ENCODE measurements at regions not wholly inside any gene's neighbourhood (a gene's known extent, or its start where the extent isn't known, plus 50 kb on each side); places are given as distances from the start of the nearest gene placed in this dataset.
"Not testable (repeated sequence)": the region's sequence is repeated elsewhere in the genome, so short reads cannot be mapped to it uniquely, and the experiment has no call there.

GRCh38 chr10:34899161-34899560, 84.1 kb upstream of the PARD3 start:
- H3K27ac ChIP-seq = no peak overlapping the region
- H3K4me1 ChIP-seq = no peaks in the 10 kb centered on the region
- ATAC-seq (no peak), DNase-seq (no peak)
- intact Hi-C loops (cut with DNase I) = no loop called here
- H3K27me3 ChIP-seq = no peaks in the 10 kb centered on the region
- no peak for TF ChIP-seq CTCF (IDR thresholded peaks at IDR 0.05)
- H3K4me3 ChIP-seq = no peak overlapping the region
- no peaks in the 10 kb centered on the region for H3K9me3 ChIP-seq
- no peaks in the 10 kb centered on the region for H3K36me3 ChIP-seq

- Histone ChIP-seq H3K27me3 (no peaks in the 10 kb centered on the region), H3K27ac (no peak overlapping the region), H3K36me3 (no peaks in the 10 kb centered on the region), H3K4me3 (no peak overlapping the region), H3K4me1 (no peaks in the 10 kb centered on the region), H3K9me3 (no peaks in the 10 kb centered on the region)
- intact Hi-C loops (cut with DNase I) = no loop called here
- TF ChIP-seq CTCF (IDR thresholded peaks at IDR 0.05) = no peak
- ATAC-seq (no peak), DNase-seq (no peak)
Measured at GRCh38 chr10:34895977-34896376, 80.9 kb upstream of the PARD3 start.

GRCh38 chr10:34895046-34895445, 80.0 kb upstream of the PARD3 start:
- H3K27ac ChIP-seq; H3K36me3 ChIP-seq; DNase-seq; H3K4me3 ChIP-seq; H3K4me1 ChIP-seq; H3K9me3 ChIP-seq; intact Hi-C loops (cut with DNase I); ATAC-seq; H3K27me3 ChIP-seq: not testable (repeated sequence)

- intact Hi-C loops (cut with DNase I); H3K4me3 ChIP-seq; H3K27me3 ChIP-seq; DNase-seq; H3K36me3 ChIP-seq; H3K9me3 ChIP-seq; H3K4me1 ChIP-seq; ATAC-seq; H3K27ac ChIP-seq: not testable (repeated sequence)
Measured at GRCh38 chr10:34892521-34892920, 77.4 kb upstream of the PARD3 start.

- intact Hi-C loops (cut with DNase I) = no loop called here
- DNase-seq = peak in 1 of 4 donors; percentile 12
- no peak for TF ChIP-seq CTCF (IDR thresholded peaks at IDR 0.05)
Measured at GRCh38 chr10:34890939-34891338, 75.8 kb upstream of the PARD3 start.

GRCh38 chr10:34889004-34889869, 74.1 kb upstream of the PARD3 start:
- Histone ChIP-seq H3K4me3 (no peak overlapping the region), H3K9me3 (no peaks in the 10 kb centered on the region), H3K36me3 (no peaks in the 10 kb centered on the region), H3K27me3 (no peaks in the 10 kb centered on the region), H3K4me1 (no peaks in the 10 kb centered on the region), H3K27ac (no peak overlapping the region)
- TF ChIP-seq CTCF (IDR thresholded peaks at IDR 0.05) = no peak
- DNase-seq = no peak
- no peak for ATAC-seq
- intact Hi-C loops (cut with DNase I) = no loop called here

More at GRCh38 chr10:34890939-34891338, 75.8 kb upstream of the PARD3 start:
- no peaks in the 10 kb centered on the region for H3K27me3 ChIP-seq
- no peak overlapping the region for H3K4me3 ChIP-seq
- H3K27ac ChIP-seq = no peak overlapping the region
- no peak for ATAC-seq
- H3K4me1 ChIP-seq = no peaks in the 10 kb centered on the region
- H3K9me3 ChIP-seq = no peaks in the 10 kb centered on the region
- H3K36me3 ChIP-seq = no peaks in the 10 kb centered on the region
